OCI-LY1 (cell line): ENCODE measurements at regions not wholly inside any gene's neighbourhood (a gene's known extent, or its start where the extent isn't known, plus 50 kb on each side); places are given as distances from the start of the nearest gene placed in this dataset.

ENCODE experiments used
- H2AFZ ChIP-seq: fragments of 200-600 bp; sonication (generic), shearing (Covaris generic); 2 replicates; pipeline ENCODE4 v1.6.0; 2014; ENCODE audit warnings: antibody characterized with exemption, mild to moderate bottlenecking, low read length
- H3F3A ChIP-seq: fragments of 200-600 bp; sonication (generic), shearing (Covaris generic); 2 replicates; pipeline ENCODE4 v1.6.0; 2014; ENCODE audit warnings: mild to moderate bottlenecking, antibody characterized with exemption, low read length, moderate library complexity; ENCODE audit not compliant: insufficient read depth
- H3K27ac ChIP-seq: fragments of 200-600 bp; sonication (generic); 2 replicates; pipeline ENCODE4 v1.5.1; 2014; ENCODE audit warnings: low read length, mixed run types, mild to moderate bottlenecking, low read depth; ENCODE audit not compliant: poor library complexity, severe bottlenecking
- H3K27me3 ChIP-seq: fragments of 200-600 bp; sonication (generic); 2 replicates; pipeline ENCODE4 v1.6.0; 2014; ENCODE audit warnings: antibody characterized with exemption, mild to moderate bottlenecking, low read length, moderate library complexity; ENCODE audit not compliant: insufficient read depth
- H3K36me3 ChIP-seq: fragments of 200-600 bp; sonication (generic); 2 replicates; pipeline ENCODE4 v1.6.1; 2014; ENCODE audit warnings: mild to moderate bottlenecking, antibody characterized with exemption, low read length, moderate library complexity, mixed read lengths; ENCODE audit not compliant: insufficient read depth
- H3K4me1 ChIP-seq: fragments of 200-600 bp; sonication (generic); 2 replicates; pipeline ENCODE4 v1.5.1; 2014; ENCODE audit warnings: mild to moderate bottlenecking, low read length, moderate library complexity; ENCODE audit not compliant: insufficient read depth, severe bottlenecking
- H3K4me2 ChIP-seq: fragments of 200-600 bp; sonication (generic), shearing (Covaris generic); 2 replicates; pipeline ENCODE4 v1.6.1; 2014; ENCODE audit warnings: low read length
- H3K4me3 ChIP-seq: fragments of 200-600 bp; sonication (generic); 2 replicates; pipeline ENCODE4 v1.5.1; 2014; ENCODE audit warnings: low read length, low read depth, mild to moderate bottlenecking, mixed read lengths; ENCODE audit not compliant: poor library complexity, severe bottlenecking
- H3K79me2 ChIP-seq: fragments of 200-600 bp; shearing (Covaris generic); 2 replicates; pipeline ENCODE4 v1.6.1; 2016; ENCODE audit warnings: mixed run types, low read length, mixed read lengths; ENCODE audit not compliant: insufficient read depth
- H3K9ac ChIP-seq: fragments of 200-600 bp; sonication (generic), shearing (Covaris generic); 2 replicates; pipeline ENCODE4 v1.6.1; 2014; ENCODE audit warnings: mild to moderate bottlenecking, low read length, mixed read lengths
- H3K9me2 ChIP-seq: fragments of 200-600 bp; sonication (generic), shearing (Covaris generic); 2 replicates; pipeline ENCODE4 v1.6.1; 2014; ENCODE audit warnings: low read depth, mild to moderate bottlenecking, low read length, mixed read lengths
- H3K9me3 ChIP-seq: fragments of 200-600 bp; shearing (Covaris generic); 2 replicates; pipeline ENCODE4 v1.6.1; 2014; ENCODE audit warnings: low read length, mixed read lengths
- H4K20me1 ChIP-seq: fragments of 200-600 bp; sonication (generic), shearing (Covaris generic); 2 replicates; pipeline ENCODE4 v1.6.0; 2016; ENCODE audit warnings: mild to moderate bottlenecking, low read length; ENCODE audit not compliant: insufficient read depth
- CTCF ChIP-seq: fragments of 200-600 bp; sonication (generic), shearing (Covaris generic); IDR thresholded peaks from 2 replicates; pipeline ENCODE4 v1.5.1; 2017; ENCODE audit warnings: mild to moderate bottlenecking, antibody characterized with exemption, low read length, moderate library complexity, mixed read lengths
- EZH2 ChIP-seq: fragments of 200-600 bp; sonication (generic), shearing (Covaris generic); IDR thresholded peaks from 2 replicates; pipeline ENCODE4 v1.8.0; 2017; ENCODE audit warnings: borderline replicate concordance, mixed run types, mild to moderate bottlenecking, antibody characterized with exemption, low read length, moderate library complexity, mixed read lengths

- Histone ChIP-seq H3K4me3 (no peak overlapping the region), H4K20me1 (no peaks in the 10 kb centered on the region), H2AFZ (no peak overlapping the region), H3K9me3 (peaks cover 14% of the 10 kb centered on the region), H3K27me3 (peaks cover 6% of the 10 kb centered on the region; the same call in 1 of the 2 replicates), H3K27ac (no peak overlapping the region), H3K9ac (no peak overlapping the region), H3K4me2 (no peak overlapping the region), H3K36me3 (no peaks in the 10 kb centered on the region), H3K79me2 (no peaks in the 10 kb centered on the region), H3F3A (no peaks in the 10 kb centered on the region), H3K9me2 (no peaks in the 10 kb centered on the region), H3K4me1 (no peaks in the 10 kb centered on the region)
- no peak for TF ChIP-seq EZH2
- TF ChIP-seq CTCF: no peak
Observed at GRCh38 chr7:133196856-133197612, 55.8 kb upstream of the EXOC4 start.

GRCh38 chr7:133197972-133198544, 54.8 kb upstream of the EXOC4 start:
- Histone ChIP-seq H3K4me2 (no peak overlapping the region), H3K9ac (no peak overlapping the region), H4K20me1 (no peaks in the 10 kb centered on the region), H3K27me3 (peaks cover 5% of the 10 kb centered on the region; the same call in 1 of the 2 replicates), H2AFZ (no peak overlapping the region), H3K9me2 (no peaks in the 10 kb centered on the region), H3K27ac (no peak overlapping the region), H3K79me2 (no peaks in the 10 kb centered on the region), H3K4me3 (no peak overlapping the region), H3K9me3 (peaks cover 11% of the 10 kb centered on the region), H3K4me1 (no peaks in the 10 kb centered on the region), H3F3A (no peaks in the 10 kb centered on the region), H3K36me3 (no peaks in the 10 kb centered on the region)
- TF ChIP-seq EZH2 (no peak), CTCF (no peak)

- no peak overlapping the region for H2AFZ ChIP-seq
- H3K9me3 ChIP-seq: no peaks in the 10 kb centered on the region
Observed at GRCh38 chr7:133199831-133200230, 53.0 kb upstream of the EXOC4 start.

More at GRCh38 chr7:133199831-133200230, 53.0 kb upstream of the EXOC4 start:
- Histone ChIP-seq H3K4me1 (no peaks in the 10 kb centered on the region), H3K4me3 (no peak overlapping the region), H3K4me2 (no peak overlapping the region), H3F3A (no peaks in the 10 kb centered on the region), H4K20me1 (no peaks in the 10 kb centered on the region), H3K9me2 (no peaks in the 10 kb centered on the region), H3K9ac (no peak overlapping the region), H3K79me2 (no peaks in the 10 kb centered on the region), H3K27me3 (no peaks in the 10 kb centered on the region; the same call in 1 of the 2 replicates), H3K36me3 (no peaks in the 10 kb centered on the region), H3K27ac (no peak overlapping the region)
- TF ChIP-seq EZH2 (no peak), CTCF (no peak)
